Keratinocyte (primary cell): ENCODE measurements at regions not wholly inside any gene's neighbourhood (a gene's known extent, or its start where the extent isn't known, plus 50 kb on each side); places are given as distances from the start of the nearest gene placed in this dataset.

Source experiments
- CTCF ChIP-seq, 3 experiments: IDR thresholded peaks in 1 of 3; conservative IDR thresholded peaks in 1 of 3; optimal IDR thresholded peaks in 1 of 3; 2 replicates in 2 of 3; 3 replicates in 1 of 3; pipeline versions ENCODE3 to v1.5.1; 2011; ENCODE audit warnings: low read length in 3 of 3, mild to moderate bottlenecking in 3 of 3, moderate library complexity in 2 of 3, control low read depth in 1 of 3, inconsistent platforms in 1 of 3; ENCODE audit not compliant: insufficient read depth in 2 of 3; ENCODE audit errors: extremely low read depth in 1 of 3
- EZH2 ChIP-seq: IDR thresholded peaks from one replicate; pipeline ENCODE4 v1.6.1; 2012; ENCODE audit warnings: inconsistent platforms, mild to moderate bottlenecking, low read length, moderate library complexity

- no peak for TF ChIP-seq CTCF (optimal IDR thresholded peaks at IDR 0.05 in 1 of 3, IDR thresholded peaks at IDR 0.05 in 1 of 3, conservative IDR thresholded peaks at IDR 0.05 in 1 of 3; ENCODE audit: extremely low read depth in 1 of 3, insufficient read depth in 2 of 3, low read length in 3 of 3)
- no peak for TF ChIP-seq EZH2
Observed at GRCh38 chr15:45948181-45948621, 313.4 kb downstream of the SQOR start.
